GM10266 (cell line): ENCODE measurements at regions not wholly inside any gene's neighbourhood (a gene's known extent, or its start where the extent isn't known, plus 50 kb on each side); places are given as distances from the start of the nearest gene placed in this dataset.

ENCODE experiments used
- DNase-seq: peaks from one replicate; pipeline ENCODE4 v3.0.0; 2012; ENCODE audit errors: extremely low spot score
- TF ChIP-seq, protein P1 (sequence below): IDR thresholded peaks from 2 replicates; pipeline ENCODE4 v1.5.1; 2012; ENCODE audit warnings: mild to moderate bottlenecking, low read depth; ENCODE audit not compliant: control insufficient read depth, insufficient read depth; ENCODE audit errors: missing control alignments

DNA sequence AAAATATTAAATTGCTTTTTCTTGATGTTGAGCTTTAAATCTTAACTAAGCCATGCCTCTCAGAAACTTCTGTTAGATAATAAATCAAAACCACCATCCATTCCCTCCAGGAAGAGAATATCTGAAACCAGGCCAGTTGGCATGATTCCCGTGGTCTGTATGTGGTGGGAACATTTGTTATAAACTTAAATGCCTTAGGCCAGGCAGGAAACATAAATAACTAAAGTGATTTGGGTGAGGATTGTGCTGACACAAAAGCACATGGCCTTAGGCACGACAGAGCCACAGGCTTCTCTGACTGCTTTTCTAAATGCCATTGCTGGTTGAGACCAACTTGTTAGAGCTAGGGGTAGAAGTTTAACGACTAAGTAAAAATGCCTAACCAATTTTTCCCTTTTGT, 255.9 kb downstream of the GABRG2 start:
- DNase-seq = no peak
- TF ChIP-seq, protein P1, sequence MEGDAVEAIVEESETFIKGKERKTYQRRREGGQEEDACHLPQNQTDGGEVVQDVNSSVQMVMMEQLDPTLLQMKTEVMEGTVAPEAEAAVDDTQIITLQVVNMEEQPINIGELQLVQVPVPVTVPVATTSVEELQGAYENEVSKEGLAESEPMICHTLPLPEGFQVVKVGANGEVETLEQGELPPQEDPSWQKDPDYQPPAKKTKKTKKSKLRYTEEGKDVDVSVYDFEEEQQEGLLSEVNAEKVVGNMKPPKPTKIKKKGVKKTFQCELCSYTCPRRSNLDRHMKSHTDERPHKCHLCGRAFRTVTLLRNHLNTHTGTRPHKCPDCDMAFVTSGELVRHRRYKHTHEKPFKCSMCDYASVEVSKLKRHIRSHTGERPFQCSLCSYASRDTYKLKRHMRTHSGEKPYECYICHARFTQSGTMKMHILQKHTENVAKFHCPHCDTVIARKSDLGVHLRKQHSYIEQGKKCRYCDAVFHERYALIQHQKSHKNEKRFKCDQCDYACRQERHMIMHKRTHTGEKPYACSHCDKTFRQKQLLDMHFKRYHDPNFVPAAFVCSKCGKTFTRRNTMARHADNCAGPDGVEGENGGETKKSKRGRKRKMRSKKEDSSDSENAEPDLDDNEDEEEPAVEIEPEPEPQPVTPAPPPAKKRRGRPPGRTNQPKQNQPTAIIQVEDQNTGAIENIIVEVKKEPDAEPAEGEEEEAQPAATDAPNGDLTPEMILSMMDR = no peak

DNA sequence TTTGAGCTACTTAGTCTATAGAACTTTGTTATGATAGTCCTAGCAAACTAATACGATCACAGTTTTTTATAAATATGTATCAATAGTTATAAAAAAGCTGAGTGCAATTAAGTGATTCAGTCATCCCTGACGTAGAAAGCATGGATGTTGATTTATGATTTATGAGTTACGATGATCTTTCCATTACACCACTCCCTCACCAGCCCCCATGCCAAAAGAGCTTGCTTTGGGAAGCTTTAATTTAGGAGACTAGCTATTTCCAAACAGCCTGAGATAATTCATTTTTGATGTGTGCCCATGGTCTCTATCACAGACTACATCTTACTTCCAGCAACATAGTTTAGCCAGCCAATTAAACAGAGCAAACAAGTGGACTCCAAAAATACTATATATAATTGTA, 256.8 kb downstream of the GABRG2 start:
- DNase-seq = no peak
- TF ChIP-seq, protein P1 = no peak

DNA sequence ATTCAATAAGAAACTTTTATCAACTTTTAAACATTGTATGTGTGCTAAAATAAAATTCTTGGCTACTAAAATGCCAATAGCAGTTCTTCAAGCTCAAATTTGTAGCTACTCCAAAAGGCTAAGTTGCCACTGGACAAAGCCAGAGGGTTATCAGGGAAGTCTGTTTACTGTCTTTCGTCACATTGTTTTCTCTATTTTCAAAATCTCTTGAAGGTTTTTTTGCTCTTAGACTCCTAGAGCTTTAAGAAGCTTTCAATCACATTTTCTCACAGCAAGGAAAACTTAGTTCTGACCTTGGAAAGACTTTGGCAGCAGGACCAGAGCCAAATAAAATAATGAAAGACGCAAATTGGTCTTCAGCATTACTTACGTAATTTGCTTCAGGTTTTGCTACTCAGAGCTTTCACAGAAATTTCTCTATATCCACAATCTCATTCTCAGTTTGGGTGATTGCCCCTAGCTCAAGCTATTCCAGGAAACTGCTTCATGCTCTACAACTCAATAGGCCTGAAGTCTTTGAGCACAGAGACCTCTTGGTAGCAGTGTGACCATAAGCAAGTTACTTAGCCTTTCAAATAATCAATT, 257.7 kb downstream of the GABRG2 start:
- TF ChIP-seq, protein P1 = no peak
- no peak for DNase-seq

DNA sequence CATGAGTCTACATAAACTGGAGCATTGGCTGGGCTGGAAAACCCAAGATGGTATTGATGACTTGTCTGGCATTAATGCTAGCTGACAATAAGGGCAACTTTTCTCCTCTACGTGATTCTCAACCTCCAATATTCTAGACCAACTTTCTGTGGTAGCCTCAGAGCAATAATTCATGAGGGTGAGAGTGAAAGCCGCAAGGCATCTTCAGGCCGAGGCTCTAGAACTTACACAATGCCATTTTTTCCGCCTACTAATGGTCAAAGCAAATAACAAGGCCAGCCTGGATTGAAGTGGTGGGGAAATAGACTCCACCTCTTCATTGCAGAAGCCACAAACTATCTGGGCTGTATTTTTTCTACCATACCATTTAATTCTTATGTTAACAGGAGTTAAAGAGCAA, 267.4 kb downstream of the GABRG2 start:
- DNase-seq = no peak
- TF ChIP-seq, protein P1 = no peak

DNA sequence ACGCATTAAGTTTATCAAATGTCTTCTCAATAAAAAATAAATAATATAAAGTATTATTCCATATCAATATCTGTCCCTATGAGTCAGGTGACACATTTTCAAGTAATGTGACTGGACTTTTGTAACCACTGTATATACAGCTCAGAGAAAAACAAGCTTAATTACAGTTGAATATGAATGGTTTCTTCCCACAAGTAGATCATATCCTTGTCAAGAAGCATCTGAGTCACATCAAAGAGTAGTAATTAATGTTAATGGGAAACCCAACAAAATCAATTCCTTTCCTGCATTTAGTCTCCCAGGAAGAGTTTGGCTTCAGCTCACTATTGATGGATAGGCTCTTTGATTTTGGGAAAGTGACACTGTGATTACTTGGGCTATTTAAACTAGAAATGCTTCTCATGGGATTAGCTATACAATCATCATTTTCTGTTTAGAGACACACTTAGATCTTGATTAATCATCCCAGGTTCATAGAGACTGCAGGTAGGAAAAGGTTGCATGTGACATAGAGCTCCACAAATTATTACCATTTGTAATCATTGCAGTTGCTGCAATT, 292.9 kb downstream of the GABRG2 start:
- TF ChIP-seq, protein P1 = no peak
- no peak for DNase-seq

DNA sequence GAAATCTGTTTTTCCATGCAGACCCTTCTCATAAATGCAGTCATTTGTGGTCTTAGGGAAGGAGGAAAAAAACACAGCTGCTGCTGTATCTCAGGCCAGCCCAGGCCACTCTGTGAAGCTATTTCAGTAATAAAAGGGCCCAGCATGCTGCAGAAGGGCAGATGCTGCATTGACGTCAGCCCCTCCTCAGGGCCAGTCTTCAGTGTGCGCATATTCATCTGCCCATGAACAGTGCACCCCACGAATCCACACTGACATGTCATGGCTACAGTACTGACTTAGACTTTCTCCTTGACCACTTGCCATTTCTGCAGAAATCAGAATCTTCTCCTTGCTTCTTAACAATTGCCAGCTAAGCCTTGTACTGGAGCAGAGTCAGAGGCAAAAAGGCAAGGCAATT, 304.7 kb downstream of the GABRG2 start:
- no peak for DNase-seq
- TF ChIP-seq, protein P1 = no peak

DNA sequence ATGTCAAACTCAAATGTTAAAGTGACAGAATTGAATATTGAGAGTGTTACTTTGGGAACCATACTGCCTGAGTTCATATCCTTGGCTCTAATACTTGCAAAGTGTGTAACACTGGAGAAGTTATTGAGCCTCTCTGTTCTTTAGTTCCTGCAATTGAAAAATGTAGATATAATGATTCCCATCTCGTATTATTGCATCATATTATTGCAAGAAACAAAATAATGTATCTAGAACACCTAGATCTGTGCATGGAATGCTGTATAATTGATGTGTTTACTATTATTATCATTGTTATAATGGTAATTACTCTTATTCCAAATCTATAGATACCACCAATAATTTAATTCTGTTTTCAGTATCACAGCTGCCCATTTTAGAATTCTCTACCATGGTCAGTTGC, 310.3 kb downstream of the GABRG2 start:
- DNase-seq = no peak
- TF ChIP-seq, protein P1 = no peak
